A673 (cell line): ENCODE measurements at regions not wholly inside any gene's neighbourhood (a gene's known extent, or its start where the extent isn't known, plus 50 kb on each side); places are given as distances from the start of the nearest gene placed in this dataset.

ENCODE experiments used
- EZH2 ChIP-seq: fragments of 200-600 bp; sonication (generic); IDR thresholded peaks from 2 replicates; pipeline ENCODE4 v1.6.1; 2017; ENCODE audit warnings: borderline replicate concordance, low read depth, mild to moderate bottlenecking, mixed read lengths, antibody characterized with exemption, low read length; ENCODE audit not compliant: poor library complexity, severe bottlenecking
- TF ChIP-seq, protein P1 (sequence below): fragments of 300-800, 200-600 bp; sonication (generic); conservative IDR thresholded peaks from 2 replicates; pipeline ENCODE4 v1.5.1; 2017; ENCODE audit warnings: low read depth, mild to moderate bottlenecking, antibody characterized with exemption, low read length, moderate library complexity, mixed read lengths

DNA sequence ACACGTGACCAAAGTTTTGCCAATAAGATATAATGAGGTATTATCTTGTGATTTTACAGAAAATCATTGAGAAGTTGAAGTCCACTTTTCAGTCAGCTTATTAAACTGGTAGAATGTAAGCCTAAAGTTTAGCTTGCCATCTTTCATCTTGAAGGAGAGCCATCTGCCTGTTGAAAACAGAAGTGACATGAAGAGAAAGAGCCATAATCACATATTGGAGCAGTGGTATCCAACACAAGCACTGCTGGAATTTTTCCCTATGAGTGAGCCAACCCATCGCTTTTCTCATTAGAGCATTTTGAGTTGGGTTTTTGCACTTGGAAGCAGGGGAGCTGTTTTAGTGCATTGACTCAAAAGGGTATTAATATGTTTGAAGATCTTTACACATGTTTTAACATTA, 117.6 kb upstream of the FERD3L start:
- TF ChIP-seq, protein P1, sequence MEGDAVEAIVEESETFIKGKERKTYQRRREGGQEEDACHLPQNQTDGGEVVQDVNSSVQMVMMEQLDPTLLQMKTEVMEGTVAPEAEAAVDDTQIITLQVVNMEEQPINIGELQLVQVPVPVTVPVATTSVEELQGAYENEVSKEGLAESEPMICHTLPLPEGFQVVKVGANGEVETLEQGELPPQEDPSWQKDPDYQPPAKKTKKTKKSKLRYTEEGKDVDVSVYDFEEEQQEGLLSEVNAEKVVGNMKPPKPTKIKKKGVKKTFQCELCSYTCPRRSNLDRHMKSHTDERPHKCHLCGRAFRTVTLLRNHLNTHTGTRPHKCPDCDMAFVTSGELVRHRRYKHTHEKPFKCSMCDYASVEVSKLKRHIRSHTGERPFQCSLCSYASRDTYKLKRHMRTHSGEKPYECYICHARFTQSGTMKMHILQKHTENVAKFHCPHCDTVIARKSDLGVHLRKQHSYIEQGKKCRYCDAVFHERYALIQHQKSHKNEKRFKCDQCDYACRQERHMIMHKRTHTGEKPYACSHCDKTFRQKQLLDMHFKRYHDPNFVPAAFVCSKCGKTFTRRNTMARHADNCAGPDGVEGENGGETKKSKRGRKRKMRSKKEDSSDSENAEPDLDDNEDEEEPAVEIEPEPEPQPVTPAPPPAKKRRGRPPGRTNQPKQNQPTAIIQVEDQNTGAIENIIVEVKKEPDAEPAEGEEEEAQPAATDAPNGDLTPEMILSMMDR, result peak; percentile 51; the same call in 1 of the 2 replicates
- no peak for TF ChIP-seq EZH2
